Aorta (tissue), 5 donors: ENCODE measurements at regions not wholly inside any gene's neighbourhood (a gene's known extent, or its start where the extent isn't known, plus 50 kb on each side); places are given as distances from the start of the nearest gene placed in this dataset.

Experiments used
- ATAC-seq: fragments of 200-7000 bp; cut with Tn5 transposase; one replicate; pipeline ENCODE4 v1.9.1; 2022; ENCODE audit warnings: moderate library complexity; ENCODE audit not compliant: low FRiP score
- DNase-seq, 2 donors: peaks; one replicate each; pipeline ENCODE4 v3.0.0-alpha.2; 2020
- H3K27ac ChIP-seq, 2 donors: one replicate each; pipeline ENCODE4 v1.5.1; 2013; ENCODE audit warnings: low read length in 2 of 2, mild to moderate bottlenecking in 2 of 2, moderate library complexity in 2 of 2, control low read depth in 1 of 2, inconsistent platforms in 1 of 2, low read depth in 1 of 2
- H3K27me3 ChIP-seq, 2 donors: one replicate each; pipeline ENCODE4 v1.6.1; 2013; ENCODE audit warnings: control low read depth in 1 of 2, low read length in 1 of 2, mild to moderate bottlenecking in 1 of 2, moderate library complexity in 1 of 2; ENCODE audit not compliant: insufficient read depth in 2 of 2, control insufficient read depth in 1 of 2
- H3K36me3 ChIP-seq, 2 donors: one replicate each; pipeline ENCODE4 v1.6.1; 2013; ENCODE audit warnings: control low read depth in 1 of 2, low read length in 1 of 2, mild to moderate bottlenecking in 1 of 2; ENCODE audit not compliant: insufficient read depth in 2 of 2, control insufficient read depth in 1 of 2
- H3K4me1 ChIP-seq, 2 donors: one replicate each; pipeline ENCODE4 v1.6.1; 2013; ENCODE audit warnings: low read length in 2 of 2, control low read depth in 1 of 2, mild to moderate bottlenecking in 1 of 2, moderate library complexity in 1 of 2; ENCODE audit not compliant: insufficient read depth in 2 of 2, control insufficient read depth in 1 of 2
- H3K4me3 ChIP-seq, 2 donors: one replicate each; pipeline ENCODE4 v1.5.1; 2013; ENCODE audit warnings: low read length in 2 of 2, control low read depth in 1 of 2, mild to moderate bottlenecking in 1 of 2
- H3K9me3 ChIP-seq: one replicate; pipeline ENCODE4 v1.6.1; 2013; ENCODE audit warnings: mild to moderate bottlenecking, low read length; ENCODE audit not compliant: control insufficient read depth
- WGBS, 2 donors: extraction: QIAGEN DNeasy Blood & Tissue Kit; methylation state at CpG; one replicate each; pipeline ENCODE4 v1.1.7; 2013; 5-methylcytosine and 5-hydroxymethylcytosine counted together
- intact Hi-C, 2 donors: fragments of 100-400 bp; cut with DNase I; formaldehyde crosslinking; loops; one replicate each; pipeline versions ENCODE4 v1.14.2 to v1.15.0; 2022
- donor health status: healthy with polysubstance abuse.
- donor health status: Bipolar disorder and iron deficiency.
- donor health status: DM: no; HTN: no; CAD: no.
- donor health status: DM: no; HTN: no; CAD: no.
- donor health status: DM: yes; HTN: yes; CAD: no.

DNA sequence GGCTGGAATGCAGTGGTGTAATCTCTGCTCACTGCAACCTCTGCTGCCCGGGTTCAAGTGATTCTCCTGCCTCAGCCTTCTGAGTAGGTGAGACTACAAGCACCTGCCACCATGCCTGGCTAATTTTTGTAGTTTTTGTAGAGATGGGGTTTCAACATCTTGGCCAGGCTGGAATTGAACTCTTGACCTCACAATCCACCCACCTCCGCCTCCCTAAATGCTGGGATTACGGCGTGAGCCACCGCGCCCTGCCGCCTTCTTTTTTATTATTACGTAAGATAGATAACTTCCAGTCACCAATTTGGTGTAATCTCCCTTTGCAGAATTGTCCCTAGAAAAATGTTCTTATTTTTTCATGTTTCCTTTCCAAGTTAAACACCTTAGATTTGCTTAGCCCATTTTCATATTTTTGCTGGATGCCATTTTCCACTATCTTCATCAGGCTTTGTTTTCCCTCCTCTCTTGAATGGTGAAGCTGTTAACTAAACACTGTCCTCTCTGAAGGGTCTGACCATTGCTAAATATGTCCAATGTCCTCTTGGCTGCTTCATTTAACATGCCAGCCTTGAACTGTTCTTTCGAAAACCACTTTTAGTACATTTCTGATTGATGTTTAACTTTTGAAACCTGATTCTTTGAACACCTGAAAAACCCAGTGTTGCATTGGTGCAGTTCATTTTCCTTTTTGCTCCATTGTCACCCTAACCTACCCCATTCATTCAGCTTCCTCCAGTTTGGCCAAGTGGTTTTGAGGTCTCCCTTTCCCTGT, 135.1 kb upstream of the PIK3R1 start:
- intact Hi-C loops, result no loop called here
- ATAC-seq (no peak), DNase-seq (no peak)
- Histone ChIP-seq H3K9me3 (no peaks in the 10 kb centered on the region), H3K4me1 (peaks cover 0 to 1% of the 10 kb centered on the region in 2 donors), H3K36me3 (no peaks in the 10 kb centered on the region), H3K27me3 (no peaks in the 10 kb centered on the region), H3K27ac (no peak overlapping the region), H3K4me3 (no peak overlapping the region)
- WGBS, 2 donors, result 79% methylated on average over 9 of the region's 9 CpGs

DNA sequence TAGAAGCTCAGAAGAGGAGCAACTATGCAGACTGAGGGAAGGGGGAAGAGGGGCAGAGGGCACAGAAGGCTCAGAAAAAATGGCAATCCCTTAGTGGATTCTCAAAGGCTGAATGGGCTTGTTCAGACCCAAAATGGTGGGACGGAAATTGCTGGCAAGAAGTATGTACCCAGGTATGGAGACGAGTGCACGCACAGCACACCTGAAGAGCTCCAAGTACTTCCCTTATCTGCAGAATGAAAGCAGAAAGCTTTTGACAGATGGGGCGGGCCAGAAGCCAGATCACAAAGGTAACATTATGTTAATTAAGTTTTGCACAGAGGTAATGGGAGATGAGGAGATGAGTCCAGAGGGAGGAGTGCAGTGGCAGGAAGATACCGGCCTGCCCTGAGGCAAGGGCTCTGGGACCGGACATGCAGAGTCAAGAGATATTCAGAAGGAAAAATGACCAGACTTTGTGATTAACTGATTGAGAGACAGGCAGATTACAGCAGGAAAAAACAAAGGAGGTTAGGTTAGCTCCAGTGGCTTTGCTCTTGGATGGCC, 138.1 kb upstream of the PIK3R1 start:
- no peaks in the 10 kb centered on the region for H3K27me3 ChIP-seq
- intact Hi-C loops, result no loop called here
- DNase-seq, result no peak
- no peak for ATAC-seq
- no peak overlapping the region for H3K4me3 ChIP-seq
- H3K4me1 ChIP-seq, result peaks cover 0 to 1% of the 10 kb centered on the region in 2 donors
- no peak overlapping the region for H3K27ac ChIP-seq
- H3K9me3 ChIP-seq, result no peaks in the 10 kb centered on the region
- WGBS, 2 donors, result 97% methylated on average over 6 of the region's 6 CpGs
- no peaks in the 10 kb centered on the region for H3K36me3 ChIP-seq

- Histone ChIP-seq H3K36me3 (no peaks in the 10 kb centered on the region), H3K9me3 (no peaks in the 10 kb centered on the region), H3K27ac (no peak overlapping the region), H3K4me1 (peaks cover 0 to 1% of the 10 kb centered on the region in 2 donors), H3K4me3 (no peak overlapping the region), H3K27me3 (no peaks in the 10 kb centered on the region)
- ATAC-seq, result no peak
- intact Hi-C loops, result no loop called here
- no peak for DNase-seq
- 80 to 92% methylated on average over 1 of the region's 1 CpG for WGBS, 2 donors
These were observed 140.9 kb upstream of the PIK3R1 start for GRCh38 chr5:68074633-68075032.

- intact Hi-C loops, result no loop called here
- Histone ChIP-seq H3K4me1 (peaks cover 0 to 1% of the 10 kb centered on the region in 2 donors), H3K27me3 (no peaks in the 10 kb centered on the region), H3K9me3 (no peaks in the 10 kb centered on the region), H3K4me3 (no peak overlapping the region), H3K36me3 (no peaks in the 10 kb centered on the region), H3K27ac (no peak overlapping the region)
- DNase-seq, result no peak
- no peak for ATAC-seq
- WGBS, 2 donors, result 96 to 100% methylated on average over 1 of the region's 1 CpG
These were observed 141.4 kb upstream of the PIK3R1 start for GRCh38 chr5:68074048-68074632.

DNA sequence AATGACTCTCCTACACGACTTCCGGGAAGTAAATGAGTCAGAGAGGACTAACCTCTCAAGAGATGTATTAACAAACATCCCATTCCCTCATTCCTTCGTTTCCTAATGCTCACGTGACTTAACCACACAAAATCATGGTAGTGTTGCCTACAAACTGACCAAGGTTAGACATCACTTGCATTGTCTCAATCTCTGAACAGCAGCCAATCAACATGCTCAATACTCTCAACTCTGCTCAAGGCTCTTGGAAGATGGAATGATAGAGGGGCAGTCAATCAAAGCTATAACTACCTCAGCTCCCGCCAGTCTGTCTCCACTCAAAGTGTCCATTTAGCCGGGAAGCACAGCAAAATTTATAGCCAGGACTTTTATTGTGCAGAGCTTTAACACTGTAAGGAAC, 143.8 kb upstream of the PIK3R1 start:
- H3K27me3 ChIP-seq, result no peaks in the 10 kb centered on the region
- H3K27ac ChIP-seq, result no peak overlapping the region
- DNase-seq (no peak), ATAC-seq (peak; percentile 49)
- no peaks in the 10 kb centered on the region for H3K36me3 ChIP-seq
- WGBS, 2 donors, result 72 to 86% methylated on average over 6 of the region's 6 CpGs
- no peaks in the 10 kb centered on the region for H3K9me3 ChIP-seq
- H3K4me3 ChIP-seq, result no peak overlapping the region
- peaks cover 0 to 1% of the 10 kb centered on the region in 2 donors for H3K4me1 ChIP-seq
- intact Hi-C loops, result no loop called here

DNA sequence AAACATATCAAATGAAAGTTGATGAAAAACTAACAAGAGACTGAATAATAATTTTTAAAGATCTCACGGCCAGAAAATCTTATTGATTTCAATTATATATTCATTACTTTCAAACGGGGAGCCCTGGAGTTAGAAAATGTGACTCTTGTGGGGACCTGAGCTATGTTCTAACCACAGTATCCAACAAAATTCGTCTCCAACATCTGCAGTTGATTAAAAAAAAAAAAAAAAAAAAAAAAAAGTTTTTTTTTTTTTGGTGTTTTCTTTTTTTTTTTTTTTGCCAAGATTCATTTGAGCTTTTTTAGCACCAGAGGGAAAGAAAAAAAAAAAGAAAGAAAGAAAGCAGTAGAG, 144.3 kb upstream of the PIK3R1 start:
- DNase-seq (no peak), ATAC-seq (no peak)
- intact Hi-C loops, result no loop called here
- Histone ChIP-seq H3K27me3 (no peaks in the 10 kb centered on the region), H3K27ac (no peak overlapping the region), H3K9me3 (no peaks in the 10 kb centered on the region), H3K4me3 (no peak overlapping the region), H3K36me3 (no peaks in the 10 kb centered on the region), H3K4me1 (no peaks in the 10 kb centered on the region)
- WGBS, 2 donors, result 66 to 80% methylated on average over 3 of the region's 3 CpGs

GRCh38 chr5:68070591-68071281, 144.8 kb upstream of the PIK3R1 start:
- intact Hi-C loops, result no loop called here
- Histone ChIP-seq H3K4me3 (no peak overlapping the region), H3K36me3 (no peaks in the 10 kb centered on the region), H3K27me3 (no peaks in the 10 kb centered on the region), H3K4me1 (no peaks in the 10 kb centered on the region), H3K9me3 (no peaks in the 10 kb centered on the region), H3K27ac (no peak overlapping the region)
- WGBS, 2 donors, result 42 to 44% methylated on average over 2 of the region's 2 CpGs
- ATAC-seq (no peak), DNase-seq (no peak)

DNA sequence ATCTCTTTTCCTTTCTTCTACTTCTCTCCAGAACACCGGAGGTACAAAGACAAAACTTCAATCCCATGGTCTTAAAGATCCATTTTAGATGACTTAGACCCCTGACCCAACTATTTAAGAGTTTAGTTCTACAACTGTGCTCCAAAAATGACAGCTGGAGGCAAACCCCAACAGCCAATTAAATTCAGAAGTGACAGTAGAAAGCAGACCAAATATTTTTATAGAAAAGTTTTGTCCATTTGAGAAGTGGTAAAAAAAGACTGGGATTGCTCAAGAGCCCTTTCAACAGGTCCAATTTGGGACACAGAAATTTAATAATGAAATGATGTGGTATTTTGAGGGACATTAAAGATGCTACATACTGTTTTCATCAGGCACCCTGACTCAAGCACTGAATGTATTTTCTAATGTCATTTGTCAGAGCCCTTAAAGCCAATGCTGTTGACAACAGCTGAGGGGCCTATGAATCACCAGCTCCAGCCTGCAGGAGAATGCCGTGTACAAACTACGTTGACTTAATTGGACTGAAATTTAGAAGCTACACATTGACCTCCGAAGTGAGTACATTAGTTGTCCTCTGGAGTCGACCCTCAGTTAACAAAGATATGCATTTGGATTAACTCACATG, 147.5 kb upstream of the PIK3R1 start:
- Histone ChIP-seq H3K36me3 (no peaks in the 10 kb centered on the region), H3K9me3 (no peaks in the 10 kb centered on the region), H3K4me1 (no peaks in the 10 kb centered on the region), H3K27ac (no peak overlapping the region), H3K4me3 (no peak overlapping the region), H3K27me3 (no peaks in the 10 kb centered on the region)
- intact Hi-C loops, result no loop called here
- no peak for DNase-seq
- 86 to 90% methylated on average over 5 of the region's 5 CpGs for WGBS, 2 donors
- ATAC-seq, result no peak
